ENCODE measurements at regions not wholly inside any gene's neighbourhood (a gene's known extent, or its start where the extent isn't known, plus 50 kb on each side); places are given as distances from the start of the nearest gene placed in this dataset.
"Not testable (repeated sequence)": the region's sequence is repeated elsewhere in the genome, so short reads cannot be mapped to it uniquely, and the experiment has no call there.

DNA sequence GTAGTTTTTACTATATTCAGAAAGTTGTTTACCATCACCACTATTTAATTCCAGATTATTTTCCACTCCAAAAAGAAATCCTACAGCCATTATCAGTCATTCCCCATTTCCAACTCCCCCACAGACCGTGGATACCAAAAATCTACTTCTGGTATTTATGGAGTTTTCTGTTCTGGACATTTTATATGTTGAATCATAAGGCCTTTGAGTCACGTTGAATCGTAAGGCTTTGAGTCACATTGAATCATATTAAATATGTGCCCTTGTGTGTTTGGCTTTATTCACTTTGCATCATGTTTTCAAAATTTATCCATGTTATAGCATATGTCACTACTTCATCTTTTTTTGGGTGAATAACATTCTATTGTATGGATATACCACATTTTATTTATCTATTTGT, 454.1 kb upstream of the NUDT12 start:
- TF ChIP-seq, protein P1, sequence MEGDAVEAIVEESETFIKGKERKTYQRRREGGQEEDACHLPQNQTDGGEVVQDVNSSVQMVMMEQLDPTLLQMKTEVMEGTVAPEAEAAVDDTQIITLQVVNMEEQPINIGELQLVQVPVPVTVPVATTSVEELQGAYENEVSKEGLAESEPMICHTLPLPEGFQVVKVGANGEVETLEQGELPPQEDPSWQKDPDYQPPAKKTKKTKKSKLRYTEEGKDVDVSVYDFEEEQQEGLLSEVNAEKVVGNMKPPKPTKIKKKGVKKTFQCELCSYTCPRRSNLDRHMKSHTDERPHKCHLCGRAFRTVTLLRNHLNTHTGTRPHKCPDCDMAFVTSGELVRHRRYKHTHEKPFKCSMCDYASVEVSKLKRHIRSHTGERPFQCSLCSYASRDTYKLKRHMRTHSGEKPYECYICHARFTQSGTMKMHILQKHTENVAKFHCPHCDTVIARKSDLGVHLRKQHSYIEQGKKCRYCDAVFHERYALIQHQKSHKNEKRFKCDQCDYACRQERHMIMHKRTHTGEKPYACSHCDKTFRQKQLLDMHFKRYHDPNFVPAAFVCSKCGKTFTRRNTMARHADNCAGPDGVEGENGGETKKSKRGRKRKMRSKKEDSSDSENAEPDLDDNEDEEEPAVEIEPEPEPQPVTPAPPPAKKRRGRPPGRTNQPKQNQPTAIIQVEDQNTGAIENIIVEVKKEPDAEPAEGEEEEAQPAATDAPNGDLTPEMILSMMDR (IDR thresholded peaks at IDR 0.05; ENCODE audit: extremely low read depth, missing control alignments), result no peak
- no peak for DNase-seq (ENCODE audit: low spot score)

DNA sequence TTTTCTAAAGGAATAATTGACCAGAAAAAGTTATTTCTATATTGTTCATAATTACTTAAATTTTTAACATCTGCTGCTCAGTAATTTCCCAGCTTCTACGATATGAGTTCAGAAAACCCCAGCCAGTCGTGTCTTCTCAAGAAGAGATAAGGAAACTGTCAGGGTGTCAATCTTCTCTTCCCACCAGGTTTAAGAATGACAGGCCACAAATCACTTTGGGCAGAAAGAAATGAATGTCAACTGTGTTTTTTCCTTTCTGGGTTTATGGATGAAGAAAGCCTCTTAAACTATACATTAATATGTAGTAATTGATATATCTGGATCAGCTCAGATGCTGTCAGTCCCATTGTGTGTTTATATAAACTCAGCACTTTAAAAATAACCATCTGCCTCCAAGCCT, 453.2 kb upstream of the NUDT12 start:
- TF ChIP-seq, protein P1 (IDR thresholded peaks at IDR 0.05; ENCODE audit: extremely low read depth, missing control alignments), result no peak
- DNase-seq (ENCODE audit: low spot score), result no peak

DNA sequence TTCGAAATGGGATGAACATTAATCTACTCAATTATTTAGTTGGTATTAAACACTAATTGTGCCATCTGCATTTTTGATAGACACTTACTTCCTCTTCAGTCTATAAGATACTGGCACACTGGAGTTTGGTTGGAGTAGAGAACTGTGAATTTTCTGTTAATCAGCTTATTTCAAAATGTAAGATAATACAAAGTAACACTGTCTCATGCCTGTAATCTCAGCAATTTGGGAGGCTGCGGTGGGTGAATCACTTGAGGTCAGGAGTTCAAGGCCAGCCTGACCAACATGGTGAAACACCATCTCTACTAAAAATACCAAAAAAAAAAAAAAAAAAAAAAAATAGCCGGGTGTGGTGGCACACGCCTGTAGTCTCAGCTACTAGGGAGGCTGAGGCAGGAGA, 440.2 kb upstream of the NUDT12 start:
- DNase-seq (ENCODE audit: low spot score), result not testable (repeated sequence)

DNA sequence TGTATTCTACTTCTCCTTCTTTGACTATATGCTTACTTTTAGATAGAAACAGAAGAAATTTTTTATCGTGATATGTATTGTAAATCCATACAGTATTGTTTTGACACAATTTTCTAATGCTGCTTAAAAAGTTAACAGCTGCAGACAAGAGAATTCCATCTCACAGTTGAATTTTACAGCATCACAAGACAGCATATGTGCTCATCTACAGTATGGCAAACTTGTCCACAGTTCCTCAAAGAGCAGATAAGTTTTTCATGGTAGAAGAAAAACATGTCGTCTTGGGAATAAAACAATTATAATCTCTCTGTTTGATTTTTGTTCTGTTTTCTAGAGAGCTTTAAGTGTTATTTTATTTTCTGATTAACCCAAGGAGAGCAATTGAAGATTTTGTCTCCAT, 438.5 kb upstream of the NUDT12 start:
- TF ChIP-seq, protein P1 (IDR thresholded peaks at IDR 0.05; ENCODE audit: extremely low read depth, missing control alignments), result no peak
- DNase-seq (ENCODE audit: low spot score), result no peak

DNA sequence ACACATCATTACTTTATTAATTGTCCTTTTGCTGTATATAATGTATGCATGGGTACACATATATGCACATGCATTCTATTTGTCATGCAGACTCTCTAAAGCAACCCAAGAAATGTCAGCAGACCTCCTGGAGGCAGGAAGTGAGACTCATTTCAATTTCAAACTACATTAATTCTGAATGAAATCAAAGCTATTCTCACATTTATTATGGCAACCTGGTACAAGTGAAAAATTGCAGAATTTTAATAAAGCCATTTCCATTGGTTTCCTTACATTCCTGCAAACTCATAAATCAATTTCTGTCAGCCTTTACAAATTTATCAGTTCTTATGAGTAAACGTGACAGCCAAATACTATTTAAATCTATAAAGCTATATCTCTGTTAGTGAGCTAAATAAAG, 430.4 kb upstream of the NUDT12 start:
- TF ChIP-seq, protein P1 (IDR thresholded peaks at IDR 0.05; ENCODE audit: extremely low read depth, missing control alignments), result no peak
- DNase-seq (ENCODE audit: low spot score), result no peak

DNA sequence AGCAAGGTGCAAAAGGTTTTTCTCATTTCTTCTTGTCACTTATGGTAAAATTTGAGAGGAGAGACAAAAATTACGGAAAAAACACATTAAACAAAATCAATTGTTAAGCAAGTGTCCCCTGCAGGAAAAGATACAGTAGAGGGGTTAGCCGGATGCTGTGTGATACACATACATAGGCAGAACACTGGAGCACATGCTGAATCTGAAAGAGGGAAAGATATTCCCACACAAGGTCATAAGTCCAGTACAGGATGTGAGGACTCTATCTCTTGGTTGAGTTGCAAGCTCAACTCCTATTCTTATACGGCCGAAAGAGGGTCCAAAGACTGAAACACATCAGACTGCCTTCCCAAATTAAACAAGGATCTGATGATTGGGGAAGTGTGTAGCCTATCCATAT, 427.5 kb upstream of the NUDT12 start:
- TF ChIP-seq, protein P1 (IDR thresholded peaks at IDR 0.05; ENCODE audit: extremely low read depth, missing control alignments), result no peak
- no peak for DNase-seq (ENCODE audit: low spot score)

DNA sequence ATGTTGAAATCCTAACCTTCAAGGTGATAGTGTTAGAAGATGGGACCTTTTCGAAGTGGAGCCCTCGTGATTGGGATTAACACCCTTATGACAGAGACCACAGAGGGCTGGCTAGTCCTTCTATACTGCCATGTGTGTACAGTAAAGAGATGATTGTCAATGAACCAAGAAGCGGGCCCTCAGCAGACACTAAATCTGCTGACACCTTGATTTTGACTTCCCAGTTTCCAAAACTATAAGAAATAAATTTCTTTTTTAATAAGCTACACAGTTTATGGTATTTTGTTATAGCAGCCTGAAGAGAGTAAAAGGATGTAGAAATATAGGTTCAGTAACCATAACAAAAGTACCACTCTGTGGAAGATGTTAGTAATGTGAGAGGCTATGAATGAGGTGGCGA, 419.0 kb upstream of the NUDT12 start:
- TF ChIP-seq, protein P1 (IDR thresholded peaks at IDR 0.05; ENCODE audit: extremely low read depth, missing control alignments), result no peak
- DNase-seq (ENCODE audit: low spot score), result no peak

DNA sequence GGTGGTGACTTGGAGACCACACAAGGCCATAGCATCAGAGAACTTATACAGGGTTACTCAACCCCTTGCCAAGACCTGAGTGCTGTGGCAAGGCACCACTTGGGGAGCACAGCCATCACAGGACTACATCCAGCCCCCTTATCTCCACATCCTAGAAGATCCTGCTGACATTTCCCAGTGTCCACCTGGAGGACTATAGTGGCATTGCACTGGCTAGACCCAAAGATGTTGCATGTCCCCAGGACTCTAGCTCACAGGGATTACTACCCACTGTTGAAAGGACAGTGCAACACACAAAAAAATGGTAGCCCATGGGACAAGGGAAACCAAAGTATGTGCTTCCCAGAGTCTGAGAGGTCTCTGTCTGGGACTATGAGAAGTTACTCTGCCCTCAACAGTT, 411.1 kb upstream of the NUDT12 start:
- DNase-seq (ENCODE audit: low spot score), result no peak
- TF ChIP-seq, protein P1 (IDR thresholded peaks at IDR 0.05; ENCODE audit: extremely low read depth, missing control alignments), result no peak

DNA sequence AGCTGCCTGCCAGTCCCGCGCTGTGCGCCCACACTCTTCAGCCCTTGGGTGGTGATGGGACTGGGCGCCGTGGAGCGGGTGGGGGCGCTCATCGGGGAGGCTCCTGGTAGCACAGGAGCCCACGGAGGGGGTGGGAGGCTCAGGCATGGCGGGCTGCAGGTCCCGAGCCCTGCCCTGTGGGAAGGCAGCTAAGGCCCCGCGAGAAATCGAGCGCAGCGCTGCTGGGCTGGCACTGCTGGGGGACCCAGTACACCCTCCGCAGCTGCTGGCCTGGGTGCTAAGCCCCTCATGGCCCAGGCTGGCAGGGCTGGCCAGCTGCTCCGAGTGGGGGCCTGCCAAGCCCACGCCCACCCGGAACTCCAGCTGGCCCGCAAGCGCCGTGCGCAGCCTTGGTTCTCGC, 403.7 kb upstream of the NUDT12 start:
- not testable (repeated sequence) for DNase-seq (ENCODE audit: low spot score)
